ENCODE measurements at regions not wholly inside any gene's neighbourhood (a gene's known extent, or its start where the extent isn't known, plus 50 kb on each side); places are given as distances from the start of the nearest gene placed in this dataset.

DNA sequence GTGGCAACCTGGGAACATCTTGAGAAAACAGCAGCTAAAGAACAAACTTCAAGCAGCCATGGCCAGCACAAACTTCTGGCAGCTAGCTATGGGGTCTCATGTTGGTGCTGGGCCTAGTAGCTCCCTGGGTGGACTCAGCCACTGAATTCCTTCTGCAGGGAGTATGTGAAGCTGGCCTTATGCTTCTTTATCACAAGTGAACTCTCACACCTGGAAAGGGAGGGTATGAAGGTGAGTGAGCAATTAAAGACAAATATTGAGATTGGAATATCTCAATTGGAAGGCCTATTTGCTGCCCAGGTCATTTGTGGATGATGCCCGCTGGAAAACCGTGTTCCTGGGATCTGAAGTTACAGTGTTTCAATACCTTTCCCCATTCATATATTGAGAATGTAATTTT, 153.3 kb upstream of the RPS6KA3 start:
- Histone ChIP-seq H3K9me1 (ENCODE audit: control insufficient read depth, insufficient read depth, low read length) (no peaks in the 10 kb centered on the region), H3K27me3 (ENCODE audit: control insufficient read depth in 2 of 2, insufficient read depth in 2 of 2, low read length in 2 of 2) (peaks cover 2% of the 10 kb centered on the region in 2 experiments; a peak in 3 of 5 replicates), H3K4me3 (no peak overlapping the region), H3K27ac (ENCODE audit: extremely low read depth, low read depth, low read length) (no peak overlapping the region), H3K4me2 (ENCODE audit: insufficient read depth, low read length) (no peak overlapping the region), H3K9ac (ENCODE audit: insufficient read depth in 1 of 2, low read depth in 2 of 2, low read length in 2 of 2) (no peak overlapping the region), H3K79me2 (ENCODE audit: control insufficient read depth, insufficient read depth, low read length) (no peaks in the 10 kb centered on the region), H3K9me3 (replicated peaks; ENCODE audit: control insufficient read depth, insufficient read depth, low read depth, low read length) (no peaks in the 10 kb centered on the region), H4K20me1 (replicated peaks; ENCODE audit: control insufficient read depth, insufficient read depth, low read length) (no peaks in the 10 kb centered on the region), H2AFZ (ENCODE audit: low read depth, low read length) (no peak overlapping the region), H3K36me3 (ENCODE audit: control insufficient read depth, insufficient read depth, low read length) (no peaks in the 10 kb centered on the region), H3K4me1 (replicated peaks in 1 of 2; ENCODE audit: control insufficient read depth in 2 of 2, insufficient read depth in 2 of 2, low read length in 2 of 2) (no peaks in the 10 kb centered on the region)
- ChIA-PET CTCF (ENCODE audit: low intra/inter-chr PET ratio) (no interaction called here), POLR2A (no interaction called here)
- no TSS peak for BruUV-seq (replicated peaks)
- no peak for FAIRE-seq
- no peak for DNase-seq (ENCODE audit: extremely low read depth in 1 of 4, low spot score in 3 of 4)
- intact Hi-C loops (cut with micrococcal nuclease): no loop called here
- in situ Hi-C loops (cut with MboI): no loop called here
- 0% methylated on average over 2 of the region's 2 CpGs for WGBS (ENCODE audit: insufficient coverage, low coverage, missing lambda C conversion rate)
- TF ChIP-seq NR3C1 (CRISPR knock-in tag; IDR thresholded peaks at IDR 0.05) (no peak), RBM14 (IDR thresholded peaks at IDR 0.05; ENCODE audit: borderline replicate concordance, insufficient read depth, low read depth, low read length) (no peak), ZNF354B (CRISPR knock-in tag; IDR thresholded peaks at IDR 0.05) (no peak), ZNF239 (CRISPR knock-in tag; IDR thresholded peaks at IDR 0.05) (no peak), ZNF551 (CRISPR knock-in tag; IDR thresholded peaks at IDR 0.05) (no peak), FOXM1 (IDR thresholded peaks at IDR 0.05; ENCODE audit: low read depth) (no peak), FOXM1 (CRISPR knock-in tag; IDR thresholded peaks at IDR 0.05; ENCODE audit: low read depth) (no peak), ZNF644 (tag; IDR thresholded peaks at IDR 0.05; ENCODE audit: low read depth) (no peak), MED1 (CRISPR knock-in tag; IDR thresholded peaks at IDR 0.05; ENCODE audit: borderline replicate concordance) (no peak), BCL6 (CRISPR knock-in tag; IDR thresholded peaks at IDR 0.05) (no peak), CBX2 (IDR thresholded peaks at IDR 0.05; ENCODE audit: insufficient read depth, low read length, poor library complexity, severe bottlenecking) (no peak), PHF21A (IDR thresholded peaks at IDR 0.05; ENCODE audit: borderline replicate concordance, low read depth) (no peak)
- TF ChIP-seq, protein P1, sequence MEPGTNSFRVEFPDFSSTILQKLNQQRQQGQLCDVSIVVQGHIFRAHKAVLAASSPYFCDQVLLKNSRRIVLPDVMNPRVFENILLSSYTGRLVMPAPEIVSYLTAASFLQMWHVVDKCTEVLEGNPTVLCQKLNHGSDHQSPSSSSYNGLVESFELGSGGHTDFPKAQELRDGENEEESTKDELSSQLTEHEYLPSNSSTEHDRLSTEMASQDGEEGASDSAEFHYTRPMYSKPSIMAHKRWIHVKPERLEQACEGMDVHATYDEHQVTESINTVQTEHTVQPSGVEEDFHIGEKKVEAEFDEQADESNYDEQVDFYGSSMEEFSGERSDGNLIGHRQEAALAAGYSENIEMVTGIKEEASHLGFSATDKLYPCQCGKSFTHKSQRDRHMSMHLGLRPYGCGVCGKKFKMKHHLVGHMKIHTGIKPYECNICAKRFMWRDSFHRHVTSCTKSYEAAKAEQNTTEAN (CRISPR knock-in tag; IDR thresholded peaks at IDR 0.05): no peak
- TF ChIP-seq, protein P2, sequence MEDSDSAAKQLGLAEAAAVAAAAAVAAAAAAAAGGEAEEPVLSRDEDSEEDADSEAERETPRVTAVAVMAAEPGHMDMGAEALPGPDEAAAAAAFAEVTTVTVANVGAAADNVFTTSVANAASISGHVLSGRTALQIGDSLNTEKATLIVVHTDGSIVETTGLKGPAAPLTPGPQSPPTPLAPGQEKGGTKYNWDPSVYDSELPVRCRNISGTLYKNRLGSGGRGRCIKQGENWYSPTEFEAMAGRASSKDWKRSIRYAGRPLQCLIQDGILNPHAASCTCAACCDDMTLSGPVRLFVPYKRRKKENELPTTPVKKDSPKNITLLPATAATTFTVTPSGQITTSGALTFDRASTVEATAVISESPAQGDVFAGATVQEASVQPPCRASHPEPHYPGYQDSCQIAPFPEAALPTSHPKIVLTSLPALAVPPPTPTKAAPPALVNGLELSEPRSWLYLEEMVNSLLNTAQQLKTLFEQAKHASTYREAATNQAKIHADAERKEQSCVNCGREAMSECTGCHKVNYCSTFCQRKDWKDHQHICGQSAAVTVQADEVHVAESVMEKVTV (CRISPR knock-in tag; IDR thresholded peaks at IDR 0.05): no peak
- TF ChIP-seq, protein P3, sequence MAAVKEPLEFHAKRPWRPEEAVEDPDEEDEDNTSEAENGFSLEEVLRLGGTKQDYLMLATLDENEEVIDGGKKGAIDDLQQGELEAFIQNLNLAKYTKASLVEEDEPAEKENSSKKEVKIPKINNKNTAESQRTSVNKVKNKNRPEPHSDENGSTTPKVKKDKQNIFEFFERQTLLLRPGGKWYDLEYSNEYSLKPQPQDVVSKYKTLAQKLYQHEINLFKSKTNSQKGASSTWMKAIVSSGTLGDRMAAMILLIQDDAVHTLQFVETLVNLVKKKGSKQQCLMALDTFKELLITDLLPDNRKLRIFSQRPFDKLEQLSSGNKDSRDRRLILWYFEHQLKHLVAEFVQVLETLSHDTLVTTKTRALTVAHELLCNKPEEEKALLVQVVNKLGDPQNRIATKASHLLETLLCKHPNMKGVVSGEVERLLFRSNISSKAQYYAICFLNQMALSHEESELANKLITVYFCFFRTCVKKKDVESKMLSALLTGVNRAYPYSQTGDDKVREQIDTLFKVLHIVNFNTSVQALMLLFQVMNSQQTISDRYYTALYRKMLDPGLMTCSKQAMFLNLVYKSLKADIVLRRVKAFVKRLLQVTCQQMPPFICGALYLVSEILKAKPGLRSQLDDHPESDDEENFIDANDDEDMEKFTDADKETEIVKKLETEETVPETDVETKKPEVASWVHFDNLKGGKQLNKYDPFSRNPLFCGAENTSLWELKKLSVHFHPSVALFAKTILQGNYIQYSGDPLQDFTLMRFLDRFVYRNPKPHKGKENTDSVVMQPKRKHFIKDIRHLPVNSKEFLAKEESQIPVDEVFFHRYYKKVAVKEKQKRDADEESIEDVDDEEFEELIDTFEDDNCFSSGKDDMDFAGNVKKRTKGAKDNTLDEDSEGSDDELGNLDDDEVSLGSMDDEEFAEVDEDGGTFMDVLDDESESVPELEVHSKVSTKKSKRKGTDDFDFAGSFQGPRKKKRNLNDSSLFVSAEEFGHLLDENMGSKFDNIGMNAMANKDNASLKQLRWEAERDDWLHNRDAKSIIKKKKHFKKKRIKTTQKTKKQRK (IDR thresholded peaks at IDR 0.05; ENCODE audit: borderline replicate concordance, low read depth, low read length): no peak
- ATAC-seq: no peak

All from K562 (cell line).